ENCODE measurements at regions not wholly inside any gene's neighbourhood (a gene's known extent, or its start where the extent isn't known, plus 50 kb on each side); places are given as distances from the start of the nearest gene placed in this dataset.

DNA sequence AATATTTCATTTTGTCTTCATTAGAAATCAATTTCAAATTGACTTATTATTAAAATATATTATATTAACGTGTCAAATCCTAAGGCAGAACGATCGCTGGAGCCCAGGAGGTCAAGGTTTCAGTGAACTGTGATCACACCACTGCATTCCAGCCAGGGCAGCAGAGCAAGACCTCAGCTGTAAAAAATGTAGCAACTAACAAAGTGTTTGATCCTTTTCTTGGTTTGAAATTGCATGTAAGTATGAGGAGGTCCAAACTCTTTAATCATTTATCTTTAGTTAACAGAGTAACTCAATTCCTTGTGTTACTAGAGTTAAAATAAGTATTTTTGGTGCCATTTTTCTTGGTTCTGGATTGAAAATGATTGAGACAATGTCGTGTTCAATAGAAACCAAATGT, 1033.9 kb downstream of the NLGN4X start:
- no peak for DNase-seq (ENCODE audit: extremely low read depth in 1 of 11, low read depth in 9 of 11, low spot score in 4 of 11)

GRCh38 chrX:5180135-5180741, 1048.4 kb downstream of the NLGN4X start:
- no peak for DNase-seq (ENCODE audit: extremely low read depth in 1 of 11, low read depth in 9 of 11, low spot score in 4 of 11)

DNA sequence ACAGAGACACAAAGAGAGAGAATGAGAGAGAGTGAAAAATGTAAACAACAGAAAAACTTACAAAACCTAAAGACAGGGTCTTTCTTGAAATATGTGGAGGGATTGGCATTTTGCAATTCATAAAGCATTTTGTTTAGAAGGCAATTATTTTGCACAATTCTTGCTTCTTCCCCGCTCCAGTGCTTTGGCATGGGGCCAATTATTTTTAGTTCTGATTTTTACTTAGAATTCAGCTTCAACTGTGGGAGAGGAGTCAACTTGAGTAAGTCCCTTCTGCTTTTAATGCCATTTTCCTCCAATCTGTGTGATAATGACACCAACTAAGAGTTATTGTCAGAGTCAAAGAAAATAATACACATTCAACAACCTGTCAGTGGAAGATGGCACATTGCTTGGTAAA, 1051.9 kb downstream of the NLGN4X start:
- no peak for DNase-seq (ENCODE audit: extremely low read depth in 1 of 11, low read depth in 9 of 11, low spot score in 4 of 11)

GRCh38 chrX:5163663-5164062, 1065.0 kb downstream of the NLGN4X start:
- DNase-seq (ENCODE audit: extremely low read depth in 1 of 11, low read depth in 9 of 11, low spot score in 4 of 11), result no peak

GRCh38 chrX:5155301-5155700, 1073.4 kb downstream of the NLGN4X start:
- no peak for DNase-seq (ENCODE audit: extremely low read depth in 1 of 11, low read depth in 9 of 11, low spot score in 4 of 11)

- no peak for DNase-seq (ENCODE audit: extremely low read depth in 1 of 11, low read depth in 9 of 11, low spot score in 4 of 11)
Measured at GRCh38 chrX:5145957-5146356, 1082.7 kb downstream of the NLGN4X start.

GRCh38 chrX:5142644-5143043, 1086.0 kb downstream of the NLGN4X start:
- DNase-seq (ENCODE audit: extremely low read depth in 1 of 11, low read depth in 9 of 11, low spot score in 4 of 11), result no peak

DNA sequence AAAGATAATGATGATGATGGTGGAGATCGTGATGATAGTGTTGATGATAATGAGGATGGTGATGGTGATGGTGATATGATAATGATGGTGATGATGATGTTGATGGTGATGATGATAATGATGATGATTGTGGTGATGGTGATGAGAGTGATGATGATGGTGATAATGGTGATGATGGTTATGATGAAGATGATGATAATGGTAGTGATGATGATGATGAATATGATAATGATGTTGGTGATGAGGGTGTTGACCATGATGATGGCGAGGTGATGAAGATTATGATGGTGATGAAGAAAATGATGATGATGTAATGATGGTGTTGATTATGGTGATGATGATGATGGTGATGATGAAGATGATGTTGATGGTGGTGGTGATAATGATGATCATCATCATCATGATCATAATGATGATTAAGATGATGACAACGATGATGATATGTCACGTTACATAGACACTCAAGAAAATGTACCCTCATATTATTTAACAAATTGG, 1106.4 kb downstream of the NLGN4X start:
- DNase-seq (ENCODE audit: extremely low read depth in 1 of 11, low read depth in 9 of 11, low spot score in 4 of 11), result no peak

GRCh38 chrX:5117816-5118215, 1110.9 kb downstream of the NLGN4X start:
- DNase-seq (ENCODE audit: extremely low read depth in 1 of 11, low read depth in 9 of 11, low spot score in 4 of 11), result no peak

DNA sequence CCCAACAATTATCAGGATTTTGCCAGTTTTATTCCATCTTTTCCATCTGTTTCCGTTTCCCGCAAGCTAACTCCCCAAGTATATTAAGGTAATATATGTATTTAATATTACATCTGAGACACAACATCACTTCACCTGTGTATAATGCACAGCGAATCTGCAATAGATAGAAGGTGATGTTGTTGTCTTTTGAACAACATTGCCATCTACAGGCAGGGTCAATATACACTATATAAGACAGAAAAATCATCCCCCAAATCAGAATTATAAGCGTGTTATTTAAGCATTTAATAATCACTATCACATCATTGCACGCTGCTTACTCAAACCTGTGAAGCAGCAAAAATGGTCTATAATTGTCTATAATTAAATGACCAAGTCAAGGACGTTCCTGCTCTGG, 1115.5 kb downstream of the NLGN4X start:
- DNase-seq (ENCODE audit: extremely low read depth in 1 of 11, low read depth in 9 of 11, low spot score in 4 of 11), result no peak

DNA sequence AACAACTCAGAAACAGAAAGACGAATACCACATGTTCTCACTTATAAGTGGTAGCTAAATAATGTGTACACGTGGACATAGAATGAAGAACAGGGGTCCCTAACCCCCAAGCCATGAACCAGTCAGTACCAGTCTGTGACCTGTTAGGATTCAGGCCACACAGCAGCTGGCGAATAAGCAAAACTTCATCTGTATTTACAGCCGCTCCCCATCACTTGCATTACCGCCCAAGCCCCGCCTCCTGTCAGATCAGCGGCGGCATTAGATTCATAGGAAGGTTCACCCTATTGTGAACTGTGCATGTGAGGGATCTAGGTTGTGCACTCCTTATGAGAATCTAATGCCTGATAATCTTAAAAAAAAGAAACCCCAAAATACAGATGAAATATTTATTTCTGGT, 1128.7 kb downstream of the NLGN4X start:
- DNase-seq (ENCODE audit: extremely low read depth in 1 of 11, low read depth in 9 of 11, low spot score in 4 of 11), result no peak

DNA sequence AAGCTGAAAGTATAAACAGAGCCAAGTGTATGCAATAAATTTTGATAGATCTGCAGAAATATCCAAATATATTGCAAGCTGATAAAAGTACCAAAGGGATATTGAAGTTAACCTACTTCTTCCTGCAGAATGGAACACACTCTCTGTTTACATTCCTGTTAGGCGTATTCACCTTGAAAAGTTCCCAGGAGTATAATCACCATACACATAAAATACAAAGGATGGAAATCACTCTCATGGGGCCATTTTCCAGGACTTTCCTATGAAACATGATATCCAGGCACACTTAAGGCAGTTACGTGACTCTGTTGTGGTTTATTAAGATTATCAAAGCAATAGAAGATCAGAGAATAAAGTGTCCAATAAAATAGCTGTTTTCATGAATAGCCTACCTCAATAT, 1142.3 kb downstream of the NLGN4X start:
- no peak for DNase-seq (ENCODE audit: extremely low read depth in 1 of 11, low read depth in 9 of 11, low spot score in 4 of 11)

GRCh38 chrX:5084279-5084678, 1144.4 kb downstream of the NLGN4X start:
- no peak for DNase-seq (ENCODE audit: extremely low read depth in 1 of 11, low read depth in 9 of 11, low spot score in 4 of 11)

- no peak for DNase-seq (ENCODE audit: extremely low read depth in 1 of 11, low read depth in 9 of 11, low spot score in 4 of 11)
Measured at GRCh38 chrX:5082705-5083104, 1146.0 kb downstream of the NLGN4X start.

- DNase-seq (ENCODE audit: extremely low read depth in 1 of 11, low read depth in 9 of 11, low spot score in 4 of 11), result no peak
Measured at GRCh38 chrX:5080791-5081190, 1147.9 kb downstream of the NLGN4X start.

GRCh38 chrX:5068550-5068949, 1160.1 kb downstream of the NLGN4X start:
- DNase-seq (ENCODE audit: extremely low read depth in 1 of 11, low read depth in 9 of 11, low spot score in 4 of 11), result no peak

GRCh38 chrX:5057786-5058185, 1170.9 kb downstream of the NLGN4X start:
- DNase-seq (ENCODE audit: extremely low read depth in 1 of 11, low read depth in 9 of 11, low spot score in 4 of 11), result no peak

- no peak for DNase-seq (ENCODE audit: extremely low read depth in 1 of 11, low read depth in 9 of 11, low spot score in 4 of 11)
Measured at GRCh38 chrX:5054852-5055251, 1173.8 kb downstream of the NLGN4X start.

DNA sequence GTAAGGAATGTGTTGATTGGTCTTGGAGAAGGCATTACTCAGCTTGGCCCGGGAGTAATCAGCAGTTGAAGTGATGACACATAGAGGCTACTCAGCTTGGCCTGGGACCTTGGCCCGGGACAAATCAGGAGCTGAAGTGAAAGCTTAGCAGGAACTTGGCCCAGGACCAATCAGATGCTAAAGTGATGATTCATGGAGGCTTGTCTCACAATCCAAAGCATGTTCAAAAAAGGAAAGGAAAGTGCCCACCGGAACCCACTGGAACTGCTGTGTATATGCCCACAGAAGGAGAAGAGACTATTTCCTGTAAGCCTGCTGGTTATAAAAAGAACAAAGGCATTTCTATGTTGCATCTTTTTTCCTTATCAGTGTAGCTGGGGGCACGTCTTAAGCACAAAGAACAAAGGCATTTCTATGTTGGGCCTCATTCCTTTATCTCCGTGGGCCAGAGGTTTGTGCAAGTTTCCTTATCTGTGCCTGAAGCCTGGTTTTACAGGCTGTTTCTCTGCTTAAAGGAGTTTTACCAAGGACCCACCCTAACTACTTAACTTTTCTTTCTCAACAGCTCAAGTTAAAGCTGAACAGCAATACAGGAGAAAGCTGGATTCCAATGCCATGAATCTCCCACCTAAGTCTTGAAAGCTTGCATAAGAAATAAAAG, 1176.7 kb downstream of the NLGN4X start:
- no peak for DNase-seq (ENCODE audit: extremely low read depth in 1 of 11, low read depth in 9 of 11, low spot score in 4 of 11)

GRCh38 chrX:5042563-5042962, 1186.1 kb downstream of the NLGN4X start:
- DNase-seq (ENCODE audit: extremely low read depth in 1 of 11, low read depth in 9 of 11, low spot score in 4 of 11), result no peak

DNA sequence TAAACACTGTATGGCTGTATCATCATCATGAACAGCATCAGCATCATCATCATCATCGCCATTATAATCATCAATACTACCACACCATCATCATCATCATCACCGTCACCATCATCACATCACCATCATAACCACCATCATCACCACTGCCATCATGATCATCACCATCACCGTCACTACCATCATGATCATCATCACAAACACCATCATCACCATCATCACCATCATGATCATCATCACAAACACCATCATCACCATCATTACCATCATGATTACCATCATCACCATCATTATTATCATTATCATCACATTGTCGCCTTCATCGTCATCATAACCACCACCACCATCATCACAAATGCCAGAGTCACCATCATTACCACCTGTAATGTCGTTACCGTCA, 1196.9 kb downstream of the NLGN4X start:
- DNase-seq (ENCODE audit: extremely low read depth in 1 of 11, low read depth in 9 of 11, low spot score in 4 of 11), result no peak
